Fibroblast of lung (primary cell): ENCODE measurements at regions not wholly inside any gene's neighbourhood (a gene's known extent, or its start where the extent isn't known, plus 50 kb on each side); places are given as distances from the start of the nearest gene placed in this dataset.
A peak's percentile ranks its signal among the peaks of the same experiment; 100 is the strongest.

Source experiments
- DNase-seq, 2 donors: peaks; one replicate each; pipeline versions ENCODE4 v3.0.0 to v3.0.0-alpha.2; 2010; ENCODE audit warnings: low read depth in 2 of 2
- H2AFZ ChIP-seq: 2 replicates; pipeline ENCODE4 v1.5.1; 2012; ENCODE audit warnings: low read length, control low read depth, inconsistent platforms
- H3K27ac ChIP-seq: 2 replicates; pipeline ENCODE4 v1.5.1; 2011; ENCODE audit warnings: low read length, control low read depth; ENCODE audit not compliant: insufficient read depth
- H3K27me3 ChIP-seq: 2 replicates; pipeline ENCODE4 v1.5.1; 2011; ENCODE audit warnings: mild to moderate bottlenecking, low read length; ENCODE audit not compliant: control insufficient read depth, insufficient read depth
- H3K36me3 ChIP-seq: 2 replicates; pipeline ENCODE4 v1.5.1; 2011; ENCODE audit warnings: low read length; ENCODE audit not compliant: control insufficient read depth, insufficient read depth
- H3K4me1 ChIP-seq: 2 replicates; pipeline ENCODE4 v1.5.1; 2011; ENCODE audit warnings: low read length; ENCODE audit not compliant: control insufficient read depth, insufficient read depth; ENCODE audit errors: extremely low read depth
- H3K4me2 ChIP-seq: 2 replicates; pipeline ENCODE4 v1.5.1; 2011; ENCODE audit warnings: low read length, control low read depth; ENCODE audit not compliant: insufficient read depth; ENCODE audit errors: extremely low read depth
- H3K4me3 ChIP-seq, 4 experiments: fragments of 200-600 bp in 1 of 4; sonication (generic) in 1 of 4; replicated peaks in 1 of 4; 2 replicates each; pipeline ENCODE4 v1.5.1; 2011 to 2016; ENCODE audit warnings: low read length in 4 of 4, low read depth in 3 of 4, mild to moderate bottlenecking in 3 of 4, control low read depth in 2 of 4, inconsistent platforms in 1 of 4, mixed read lengths in 1 of 4; ENCODE audit not compliant: insufficient read depth in 1 of 4; ENCODE audit errors: control extremely low read depth in 1 of 4
- H3K79me2 ChIP-seq: 2 replicates; pipeline ENCODE4 v1.5.1; 2012; ENCODE audit warnings: mild to moderate bottlenecking, low read length, inconsistent platforms; ENCODE audit not compliant: control insufficient read depth, insufficient read depth
- H3K9ac ChIP-seq: 2 replicates; pipeline ENCODE4 v1.5.1; 2011; ENCODE audit warnings: mild to moderate bottlenecking, low read length, control low read depth; ENCODE audit not compliant: insufficient read depth
- H3K9me3 ChIP-seq: 2 replicates; pipeline ENCODE4 v1.5.1; 2012; ENCODE audit warnings: low read depth, low read length; ENCODE audit not compliant: control insufficient read depth, insufficient read depth
- H4K20me1 ChIP-seq: 2 replicates; pipeline ENCODE4 v1.5.1; 2011; ENCODE audit warnings: low read length; ENCODE audit not compliant: control insufficient read depth, insufficient read depth; ENCODE audit errors: extremely low read depth
- CTCF ChIP-seq, 2 donors: IDR thresholded peaks in 1 of 2; conservative IDR thresholded peaks in 1 of 2; 1 replicate in 1 of 2; 2 replicates in 1 of 2; pipeline ENCODE4 v1.5.1; 2011 to 2012; ENCODE audit warnings: low read length in 2 of 2, control low read depth in 1 of 2, inconsistent platforms in 1 of 2, low read depth in 1 of 2, mild to moderate bottlenecking in 1 of 2
- EZH2 ChIP-seq: IDR thresholded peaks from 2 replicates; pipeline ENCODE4 v1.5.1; 2012; ENCODE audit warnings: low read length, control low read depth, mild to moderate bottlenecking; ENCODE audit errors: missing control alignments

GRCh38 chr1:209353053-209353452 lies 230.5 kb upstream of the CAMK1G start:
- TF ChIP-seq EZH2 (no peak), CTCF (conservative IDR thresholded peaks at IDR 0.05 in 1 of 2, IDR thresholded peaks at IDR 0.05 in 1 of 2; ENCODE audit: low read depth in 1 of 2, low read length in 2 of 2) (no peak)
- no peak for DNase-seq
- Histone ChIP-seq H3K9me3 (no peaks in the 10 kb centered on the region), H3K9ac (no peak overlapping the region), H3K79me2 (no peaks in the 10 kb centered on the region), H3K27ac (no peak overlapping the region), H3K4me3 (no peak overlapping the region), H3K27me3 (no peaks in the 10 kb centered on the region), H4K20me1 (no peaks in the 10 kb centered on the region), H3K4me1 (no peaks in the 10 kb centered on the region), H3K4me2 (no peak overlapping the region), H3K36me3 (no peaks in the 10 kb centered on the region), H2AFZ (no peak overlapping the region)

- Histone ChIP-seq H2AFZ (peak overlapping the region; percentile 64), H3K27me3 (no peaks in the 10 kb centered on the region), H3K79me2 (no peaks in the 10 kb centered on the region), H3K36me3 (no peaks in the 10 kb centered on the region), H4K20me1 (no peaks in the 10 kb centered on the region), H3K4me3 (no peak overlapping the region), H3K4me2 (no peak overlapping the region), H3K9me3 (no peaks in the 10 kb centered on the region), H3K4me1 (no peaks in the 10 kb centered on the region), H3K27ac (no peak overlapping the region), H3K9ac (no peak overlapping the region)
- TF ChIP-seq EZH2 (no peak), CTCF (conservative IDR thresholded peaks at IDR 0.05 in 1 of 2, IDR thresholded peaks at IDR 0.05 in 1 of 2; ENCODE audit: low read depth in 1 of 2, low read length in 2 of 2) (peak; percentile 96 to 98)
- peak; percentile 90 to 93 for DNase-seq
Observed at GRCh38 chr1:209354111-209354839, 229.2 kb upstream of the CAMK1G start.

GRCh38 chr1:209354840-209355165 lies 228.7 kb upstream of the CAMK1G start:
- no peaks in the 10 kb centered on the region for H3K79me2 ChIP-seq
- no peak overlapping the region for H3K4me3 ChIP-seq
- H3K27ac ChIP-seq = no peak overlapping the region
- H3K36me3 ChIP-seq = no peaks in the 10 kb centered on the region
- H3K9ac ChIP-seq = no peak overlapping the region
- no peak overlapping the region for H2AFZ ChIP-seq
- TF ChIP-seq CTCF (conservative IDR thresholded peaks at IDR 0.05 in 1 of 2, IDR thresholded peaks at IDR 0.05 in 1 of 2; ENCODE audit: low read depth in 1 of 2, low read length in 2 of 2) = no peak
- TF ChIP-seq EZH2 = no peak
- H3K9me3 ChIP-seq = no peaks in the 10 kb centered on the region
- H4K20me1 ChIP-seq = no peaks in the 10 kb centered on the region
- DNase-seq = no peak
- no peaks in the 10 kb centered on the region for H3K27me3 ChIP-seq
- no peaks in the 10 kb centered on the region for H3K4me1 ChIP-seq
- H3K4me2 ChIP-seq = no peak overlapping the region
